ENCODE measurements at regions not wholly inside any gene's neighbourhood (a gene's known extent, or its start where the extent isn't known, plus 50 kb on each side); places are given as distances from the start of the nearest gene placed in this dataset.

- Histone ChIP-seq H3K4me1 (ENCODE audit: control insufficient read depth in 1 of 2, insufficient read depth in 2 of 2, low read length in 2 of 2) (no peaks in the 10 kb centered on the region), H2AFZ (ENCODE audit: low read depth, low read length, poor library complexity, severe bottlenecking) (no peak overlapping the region), H3K4me2 (ENCODE audit: low read length) (no peak overlapping the region), H3K4me3 (replicated peaks in 1 of 2; ENCODE audit: low read depth in 1 of 2, low read length in 2 of 2) (no peak overlapping the region), H3K9ac (ENCODE audit: low read length) (no peak overlapping the region), H3K27me3 (ENCODE audit: insufficient read depth, low read length) (peaks cover 33% of the 10 kb centered on the region), H3K9me3 (ENCODE audit: control insufficient read depth in 1 of 2, insufficient read depth in 1 of 2, low read depth in 1 of 2, low read length in 2 of 2) (no peaks in the 10 kb centered on the region), H3K36me3 (ENCODE audit: control insufficient read depth in 1 of 2, insufficient read depth in 2 of 2, low read length in 2 of 2) (no peaks in the 10 kb centered on the region), H4K20me1 (ENCODE audit: insufficient read depth) (no peaks in the 10 kb centered on the region), H3K9me2 (ENCODE audit: insufficient read depth) (no peaks in the 10 kb centered on the region), H3K27ac (ENCODE audit: low read depth, low read length) (no peak overlapping the region), H3K79me2 (ENCODE audit: insufficient read depth, low read length) (no peaks in the 10 kb centered on the region)
- ChIA-PET CTCF (no interaction called here), POLR2A (no interaction called here), RAD21 (ENCODE audit: low non-redundant PET in 1 of 2, low total read pairs in 2 of 2, uncharacterized antibody in 2 of 2, unreplicated experiment in 2 of 2) (no interaction called here)
- TF ChIP-seq SRF (IDR thresholded peaks at IDR 0.05; ENCODE audit: low read depth) (no peak), ELF1 (IDR thresholded peaks at IDR 0.05; ENCODE audit: borderline replicate concordance, low read depth) (no peak), CEBPB (IDR thresholded peaks at IDR 0.05; ENCODE audit: low read depth) (no peak)
- no TSS peak for BruUV-seq (replicated peaks)
- intact Hi-C loops (cut with micrococcal nuclease), result no loop called here
- ATAC-seq, result no peak
- no peak for DNase-seq (ENCODE audit: low read depth, low spot score)
Measured at GRCh38 chr11:135008001-135008405, 596.0 kb upstream of the B3GAT1 start.

- ChIA-PET RAD21 (ENCODE audit: low non-redundant PET in 1 of 2, low total read pairs in 2 of 2, uncharacterized antibody in 2 of 2, unreplicated experiment in 2 of 2) (no interaction called here), POLR2A (no interaction called here), CTCF (no interaction called here)
- no TSS peak for BruUV-seq (replicated peaks)
- ATAC-seq (no peak), DNase-seq (ENCODE audit: low read depth, low spot score) (no peak)
- Histone ChIP-seq H3K27ac (ENCODE audit: low read depth, low read length) (no peak overlapping the region), H3K9ac (ENCODE audit: low read length) (no peak overlapping the region), H3K27me3 (ENCODE audit: insufficient read depth, low read length) (peaks cover 33% of the 10 kb centered on the region), H3K79me2 (ENCODE audit: insufficient read depth, low read length) (no peaks in the 10 kb centered on the region), H3K4me3 (replicated peaks in 1 of 2; ENCODE audit: low read depth in 1 of 2, low read length in 2 of 2) (no peak overlapping the region), H3K36me3 (ENCODE audit: control insufficient read depth in 1 of 2, insufficient read depth in 2 of 2, low read length in 2 of 2) (no peaks in the 10 kb centered on the region), H3K4me1 (ENCODE audit: control insufficient read depth in 1 of 2, insufficient read depth in 2 of 2, low read length in 2 of 2) (no peaks in the 10 kb centered on the region), H3K9me3 (ENCODE audit: control insufficient read depth in 1 of 2, insufficient read depth in 1 of 2, low read depth in 1 of 2, low read length in 2 of 2) (no peaks in the 10 kb centered on the region), H3K9me2 (ENCODE audit: insufficient read depth) (no peaks in the 10 kb centered on the region), H4K20me1 (ENCODE audit: insufficient read depth) (no peaks in the 10 kb centered on the region), H3K4me2 (ENCODE audit: low read length) (no peak overlapping the region), H2AFZ (ENCODE audit: low read depth, low read length, poor library complexity, severe bottlenecking) (no peak overlapping the region)
- intact Hi-C loops (cut with micrococcal nuclease), result no loop called here
- no peak for TF ChIP-seq POLR2AphosphoS5 (IDR thresholded peaks at IDR 0.05; ENCODE audit: low read depth, low read length)
- TF ChIP-seq ELF1 (IDR thresholded peaks at IDR 0.05; ENCODE audit: borderline replicate concordance, low read depth), result no peak
- no peak for TF ChIP-seq SRF (IDR thresholded peaks at IDR 0.05; ENCODE audit: low read depth)
- TF ChIP-seq YY1 (IDR thresholded peaks at IDR 0.05; ENCODE audit: extremely low read depth, insufficient replicate concordance, low read depth, low read length), result no peak
- no peak for TF ChIP-seq CTCF (IDR thresholded peaks at IDR 0.05 in 2 of 3, conservative IDR thresholded peaks at IDR 0.05 in 1 of 3; ENCODE audit: borderline replicate concordance in 1 of 3, insufficient read depth in 1 of 3, low read depth in 2 of 3, low read length in 2 of 3)
- TF ChIP-seq ZNF274 (IDR thresholded peaks at IDR 0.05; ENCODE audit: low read depth, low read length), result no peak
- no peak for TF ChIP-seq RAD21 (IDR thresholded peaks at IDR 0.05; ENCODE audit: low read depth)
Measured at GRCh38 chr11:135006800-135007199, 594.8 kb upstream of the B3GAT1 start.

All from HCT116 (cell line).